NCI-H526 treated with DMSO at 0.1 percent for 48 hours (cell line): ENCODE measurements at regions not wholly inside any gene's neighbourhood (a gene's known extent, or its start where the extent isn't known, plus 50 kb on each side); places are given as distances from the start of the nearest gene placed in this dataset.

Experiments
- DNase-seq: peaks from one replicate; lab custom pipeline; 2025; lab: John Stamatoyannopoulos, UW

GRCh38 chr2:8524823-8525222, 157.0 kb upstream of the ID2 start:
- no peak for DNase-seq

DNA sequence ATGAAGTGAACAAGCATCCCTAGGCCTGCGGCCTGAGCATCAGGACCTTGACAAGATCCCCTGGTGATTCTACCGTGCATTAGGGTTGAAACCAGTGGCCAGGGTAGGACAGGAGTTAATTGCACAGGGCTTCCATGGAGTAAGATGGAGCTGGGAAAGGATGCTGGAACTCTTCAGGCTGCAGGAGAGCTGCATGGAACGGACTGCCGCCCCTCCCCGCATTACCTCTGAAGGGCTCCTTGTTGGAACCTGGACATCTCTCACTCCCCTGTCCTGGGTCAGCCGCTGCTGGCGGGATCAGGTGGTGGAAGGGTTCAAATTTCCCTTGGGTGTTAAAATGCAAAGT, 156.6 kb upstream of the ID2 start:
- DNase-seq, result no peak

GRCh38 chr2:8525582-8526402, 156.1 kb upstream of the ID2 start:
- DNase-seq, result peak; percentile 75

- no peak for DNase-seq
Observed at GRCh38 chr2:8526403-8526696, 155.5 kb upstream of the ID2 start.

DNA sequence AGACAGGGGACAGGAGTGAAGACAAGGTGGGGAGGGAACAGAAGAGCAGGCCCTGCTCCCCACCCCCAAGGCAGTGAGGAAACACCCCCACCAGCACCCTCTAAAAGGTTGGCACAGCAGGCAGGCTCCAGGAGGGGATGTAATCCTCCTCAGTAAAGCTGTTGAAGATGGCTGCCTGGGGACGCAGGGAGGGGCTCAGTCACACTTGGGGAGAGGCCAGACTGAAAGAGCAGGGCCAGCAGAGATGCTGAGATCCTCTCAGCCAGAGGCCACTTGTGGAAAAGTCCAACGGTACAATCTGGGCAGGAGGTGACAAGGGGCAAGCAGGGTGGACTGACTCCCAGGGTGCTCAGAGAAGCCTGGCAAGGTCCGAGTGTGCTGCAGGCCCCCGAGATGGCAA, 154.8 kb upstream of the ID2 start:
- DNase-seq, result no peak

- DNase-seq, result no peak
Observed at GRCh38 chr2:8527676-8528075, 154.2 kb upstream of the ID2 start.

- DNase-seq, result no peak
Observed at GRCh38 chr2:8528863-8529262, 153.0 kb upstream of the ID2 start.

DNA sequence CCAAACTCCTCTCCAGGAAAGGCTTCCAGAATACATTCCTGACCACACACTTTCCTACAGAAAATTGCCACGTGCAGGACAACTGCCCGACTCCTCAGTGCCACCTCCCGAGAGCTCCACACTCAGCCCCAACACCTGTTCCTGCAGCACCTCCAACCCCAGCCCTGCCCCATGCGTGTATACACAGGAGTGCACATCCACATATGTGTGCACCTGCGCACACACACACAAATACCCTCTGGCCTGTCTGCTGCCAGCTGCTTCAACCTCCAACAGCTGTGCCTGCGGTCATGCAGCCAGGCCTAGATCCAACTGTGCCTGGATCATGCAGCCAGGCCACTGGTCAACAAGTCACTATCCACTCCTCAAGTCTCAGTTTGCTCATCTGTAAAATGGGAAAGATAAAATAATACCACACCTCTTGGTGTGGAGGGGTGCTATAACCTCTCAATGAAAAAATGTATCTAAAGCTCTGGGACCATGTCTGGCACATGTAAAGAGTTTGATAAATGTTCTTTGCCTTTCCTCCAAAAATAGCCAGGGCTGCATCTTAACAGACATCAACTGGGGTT, 152.1 kb upstream of the ID2 start:
- no peak for DNase-seq

DNA sequence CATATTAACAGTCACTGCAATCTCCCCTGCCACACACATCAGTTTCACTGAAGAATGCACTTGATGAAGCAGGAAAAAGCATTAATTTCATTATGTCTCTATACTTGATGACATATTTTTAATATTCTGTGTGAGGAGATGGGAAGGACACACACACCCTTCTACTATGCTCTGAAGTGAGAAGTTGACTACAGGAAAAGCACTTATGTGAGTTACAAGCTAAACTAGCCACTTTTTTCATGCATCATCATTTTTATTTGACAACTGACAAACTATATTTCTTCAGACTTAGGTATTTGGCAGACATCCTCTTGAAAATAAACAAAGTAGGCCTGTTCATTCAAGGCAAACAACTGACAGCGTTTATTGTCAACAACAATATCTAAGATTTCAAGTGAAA, 150.4 kb upstream of the ID2 start:
- DNase-seq, result no peak

DNA sequence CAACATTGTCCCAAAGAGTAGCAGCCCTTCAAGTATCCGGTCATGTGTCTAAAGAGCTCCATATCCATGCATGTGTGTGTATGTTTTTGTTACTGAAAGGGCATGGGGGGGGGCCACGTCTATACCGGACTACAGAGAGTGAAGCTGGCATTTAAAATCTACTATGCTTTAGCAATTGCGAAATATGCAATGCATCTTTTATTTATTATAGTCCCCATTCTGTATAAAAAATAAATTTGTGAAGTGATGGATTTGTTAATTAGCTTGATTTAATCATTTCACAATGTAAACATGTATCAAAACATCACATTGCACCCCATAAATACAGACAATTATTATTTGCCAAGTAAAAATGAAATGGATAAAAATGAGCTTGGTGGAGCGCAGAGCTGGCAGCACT, 149.4 kb upstream of the ID2 start:
- no peak for DNase-seq

DNA sequence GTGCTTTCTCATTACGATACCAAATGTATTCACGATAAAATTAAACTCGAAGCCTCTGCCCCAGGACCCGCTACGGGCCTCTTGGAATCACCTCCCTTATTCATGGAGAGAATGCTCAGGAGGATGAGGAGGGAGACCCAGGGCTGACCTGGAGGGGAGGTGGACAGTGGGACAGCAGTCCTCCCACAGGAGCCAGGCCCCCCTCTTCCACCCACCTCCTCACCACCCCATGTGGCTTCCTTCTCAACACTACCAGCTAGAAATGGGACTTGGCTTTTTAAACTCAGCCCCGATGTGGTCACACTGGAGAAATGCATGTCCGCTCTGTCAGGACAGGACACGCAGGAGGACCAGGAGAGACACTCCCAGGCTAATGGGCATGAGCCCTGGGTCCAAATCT, 147.9 kb upstream of the ID2 start:
- no peak for DNase-seq

- no peak for DNase-seq
Observed at GRCh38 chr2:8534386-8534728, 147.5 kb upstream of the ID2 start.

DNA sequence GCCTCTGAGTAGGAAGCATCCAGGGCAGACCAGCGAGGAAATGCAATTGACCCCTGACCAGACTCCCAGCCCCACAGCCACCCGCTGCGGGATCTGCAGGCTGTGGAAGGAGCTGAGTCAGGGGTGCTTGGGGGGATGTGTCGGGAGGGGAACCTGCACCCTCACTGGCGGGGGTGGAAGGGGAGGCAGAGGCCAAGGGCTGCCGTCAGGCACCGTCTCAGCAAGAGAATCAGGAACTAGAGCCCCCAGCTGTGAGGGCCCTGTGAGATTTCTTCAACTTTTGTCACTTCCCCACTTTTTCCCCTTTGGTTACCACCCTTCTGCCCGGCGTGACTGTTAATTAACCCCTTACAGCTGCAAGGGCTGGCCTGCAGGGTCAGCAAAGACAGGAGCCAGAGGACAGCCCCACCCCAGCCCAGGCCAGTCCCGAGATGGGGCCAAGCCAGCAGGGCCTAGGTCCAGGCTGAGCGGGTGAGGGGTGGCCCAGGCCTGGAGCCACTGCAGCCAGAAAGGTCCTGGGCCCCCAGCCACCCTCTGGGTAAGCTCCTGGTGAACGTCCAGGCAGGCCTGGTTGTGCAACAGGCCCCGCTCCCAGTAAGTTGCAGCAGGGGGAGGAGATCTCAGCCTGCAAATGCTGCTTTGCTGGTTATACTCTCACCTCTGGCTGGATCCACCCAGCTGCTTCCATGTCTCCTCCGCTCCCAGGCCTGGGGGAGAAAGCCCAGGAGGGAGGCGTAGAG, 147.0 kb upstream of the ID2 start:
- DNase-seq, result no peak

DNA sequence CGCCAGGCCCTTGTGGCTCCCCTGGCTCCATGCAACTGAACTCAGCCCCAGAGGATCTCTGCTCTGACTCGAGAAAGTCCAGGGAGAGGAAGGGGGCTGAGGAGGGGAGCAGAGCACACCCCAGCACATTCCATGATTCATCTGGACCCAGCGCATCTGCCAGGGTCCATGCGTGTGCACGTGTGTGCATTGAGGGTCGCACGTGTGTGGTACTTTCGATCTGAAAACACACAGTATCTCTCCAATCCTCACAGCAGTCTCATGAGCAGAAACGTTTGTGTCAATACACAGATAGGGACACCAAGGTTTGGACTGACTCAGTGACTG, 146.4 kb upstream of the ID2 start:
- no peak for DNase-seq

DNA sequence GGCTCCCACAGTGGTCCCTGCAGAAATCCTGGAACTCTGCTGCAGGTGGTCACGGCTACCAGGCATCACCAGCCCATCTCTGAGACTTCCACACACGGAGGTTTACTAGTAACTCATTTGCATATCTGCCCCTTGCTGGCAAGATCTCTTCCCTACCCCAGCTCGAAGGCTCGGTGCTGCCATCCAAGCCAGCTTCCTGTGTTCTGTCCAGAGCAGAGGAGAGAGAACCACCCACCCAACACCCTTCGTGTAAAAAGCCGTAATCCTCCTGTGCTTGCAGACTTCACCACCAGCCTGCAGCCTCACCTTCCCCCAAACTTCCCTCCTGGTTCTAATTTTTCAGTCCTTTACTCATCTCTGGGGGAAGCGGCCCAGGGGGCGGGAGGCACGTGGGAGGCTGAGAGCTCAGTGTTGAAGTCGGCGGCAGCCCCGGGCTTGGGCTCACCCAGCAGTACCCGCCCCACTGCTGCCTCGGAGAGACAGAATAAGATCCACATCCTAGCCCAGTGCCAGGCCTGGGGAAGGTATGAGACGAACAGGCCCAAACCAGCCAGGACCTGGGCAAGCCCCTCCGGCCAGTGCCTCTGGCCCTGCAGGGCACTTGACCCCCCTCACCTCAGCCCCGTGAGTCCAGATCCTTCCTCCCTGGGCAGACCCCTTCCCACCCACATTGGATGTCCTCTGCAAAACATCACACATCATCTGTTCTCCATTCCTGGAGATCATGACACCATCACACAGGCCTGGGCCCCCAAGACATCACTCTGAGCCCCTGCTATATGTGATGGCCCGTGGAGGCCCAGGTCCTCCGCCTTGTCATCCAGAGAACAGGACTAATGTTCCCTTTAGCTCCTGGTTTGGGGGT, 145.8 kb upstream of the ID2 start:
- peak; percentile 46 for DNase-seq

GRCh38 chr2:8536686-8537561, 144.9 kb upstream of the ID2 start:
- no peak for DNase-seq

- DNase-seq, result no peak
Observed at GRCh38 chr2:8537562-8538155, 144.2 kb upstream of the ID2 start.

GRCh38 chr2:8538531-8538930, 143.3 kb upstream of the ID2 start:
- DNase-seq, result no peak

DNA sequence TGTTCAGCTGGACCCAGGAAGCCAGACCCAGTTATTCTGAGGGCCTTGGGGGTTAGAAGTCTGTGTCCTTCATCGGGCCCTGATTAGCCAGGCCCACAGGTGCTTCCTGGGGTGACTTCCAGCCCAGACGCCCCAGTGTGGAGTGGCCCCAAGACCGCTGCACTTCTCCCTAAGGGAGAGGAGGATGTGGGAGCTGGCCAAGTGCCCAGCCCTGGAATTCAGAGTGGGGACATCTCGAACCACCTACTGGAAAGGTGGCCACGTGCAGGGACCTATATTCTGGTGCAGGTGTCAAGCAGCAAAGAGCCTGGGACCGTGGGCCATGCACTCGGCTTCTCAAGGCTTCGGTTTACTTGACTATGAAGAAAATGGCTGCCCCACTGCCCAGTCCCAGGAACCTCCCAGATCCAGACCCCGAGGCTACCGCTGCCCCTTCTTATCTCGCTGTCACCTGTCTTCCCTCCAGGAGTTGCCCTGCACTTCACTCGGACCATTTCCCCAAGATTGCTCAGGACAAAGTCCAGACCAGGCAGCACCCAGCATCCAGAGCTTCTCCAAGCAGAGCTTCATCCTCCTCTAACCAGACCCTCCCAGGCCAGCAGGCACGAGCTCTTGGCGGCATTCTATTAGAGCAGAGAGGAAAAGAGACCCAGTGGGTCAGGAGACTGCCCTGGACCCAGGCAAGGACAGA, 142.8 kb upstream of the ID2 start:
- DNase-seq, result no peak

DNA sequence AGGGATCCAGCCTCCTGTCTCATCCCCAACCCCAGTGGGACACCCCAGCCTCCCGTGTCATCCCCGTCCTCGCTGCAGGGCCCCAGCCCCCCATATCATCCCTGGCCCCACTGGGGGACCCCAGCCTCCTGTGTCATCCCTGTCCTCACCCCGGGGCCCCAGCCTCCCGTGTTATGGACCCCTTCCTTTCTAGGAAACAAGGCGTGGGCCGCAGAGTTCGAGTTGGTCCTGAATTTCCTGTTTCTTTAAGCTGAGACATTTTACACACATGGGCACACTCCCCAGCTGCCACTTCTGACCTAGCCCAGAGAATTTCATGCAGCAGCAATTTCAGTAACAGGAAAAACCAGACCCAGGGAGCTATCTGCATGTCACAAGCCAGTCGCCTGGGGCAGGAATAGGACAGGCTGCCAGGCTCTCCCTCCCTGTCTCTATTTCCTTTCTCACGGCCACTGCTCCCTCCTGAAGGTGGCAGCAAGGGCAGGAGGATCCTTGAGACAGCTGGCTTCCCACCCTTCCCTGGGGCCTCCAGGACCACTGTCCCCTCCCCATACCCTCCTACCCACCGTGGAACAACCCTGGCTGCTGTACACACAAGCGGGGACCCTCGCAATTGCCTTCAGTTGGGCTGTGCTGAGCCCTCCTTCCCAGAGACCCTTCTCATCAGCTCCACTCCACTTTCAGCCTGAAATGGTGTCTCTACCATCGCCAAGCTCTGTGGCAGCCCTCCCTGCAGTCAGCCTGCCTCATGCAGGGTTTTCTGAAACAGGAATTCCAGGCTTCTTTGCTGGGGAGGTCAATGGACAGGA, 141.9 kb upstream of the ID2 start:
- peak; percentile 43 for DNase-seq
